K562 (cell line): ENCODE measurements at regions not wholly inside any gene's neighbourhood (a gene's known extent, or its start where the extent isn't known, plus 50 kb on each side); places are given as distances from the start of the nearest gene placed in this dataset.

Experiments
- ATAC-seq: fragments of 200-7000 bp; cut with Tn5 transposase; 3 replicates; pipeline ENCODE4 v1.9.1; 2020; ENCODE audit warnings: moderate library complexity
- BruUV-seq: library from RNA; stranded (reverse); fragments of 400-500 nt; replicated peaks from 2 replicates; lab custom pipeline; 2021; lab: Mats Ljungman, UMichigan
- CTCF ChIA-PET: fragments of 300-600 bp; formaldehyde crosslinking; extraction: SDS; loops from one replicate; lab custom pipeline; 2021; ENCODE audit warnings: low intra/inter-chr PET ratio; lab: Yijun Ruan, JAX
- POLR2A ChIA-PET: fragments of 300-600, 350-650 bp; sonication (Branson Sonifier 250); formaldehyde crosslinking; extraction: SDS; loops from one replicate; lab custom pipeline; 2021; ENCODE audit warnings: antibody characterized with exemption, inconsistent platforms; lab: Yijun Ruan, JAX
- DNase-seq, 4 experiments: peaks; one replicate each; pipeline versions ENCODE4 v3.0.0 to v3.0.0-alpha.2; 2011 to 2018; ENCODE audit warnings: low spot score in 3 of 4, mixed read lengths in 3 of 4; ENCODE audit errors: extremely low read depth in 1 of 4
- FAIRE-seq: peaks from 2 replicates; lab custom pipeline; 2011; peaks lifted over from hg19 to GRCh38; lab: Jason Lieb, UNC
- H2AFZ ChIP-seq: 2 replicates; pipeline ENCODE4 v1.6.0; 2011; ENCODE audit warnings: low read depth, low read length, control low read depth, inconsistent platforms
- H3K27ac ChIP-seq: fragments of 200-600 bp; 3 replicates; pipeline ENCODE4 v1.8.0; 2011; ENCODE audit warnings: low read depth, mild to moderate bottlenecking, control low read depth, inconsistent platforms, low read length, moderate library complexity, mixed read lengths; ENCODE audit errors: extremely low read depth
- H3K27me3 ChIP-seq, 2 experiments: fragments of 300-600 bp in 1 of 2; 2 replicates in 1 of 2; 3 replicates in 1 of 2; pipeline versions ENCODE4 v1.6.0 to v1.8.0; 2011; ENCODE audit warnings: inconsistent platforms in 2 of 2, low read length in 2 of 2, mild to moderate bottlenecking in 1 of 2, mixed read lengths in 1 of 2, moderate library complexity in 1 of 2; ENCODE audit not compliant: control insufficient read depth in 2 of 2, insufficient read depth in 2 of 2
- H3K36me3 ChIP-seq: fragments of 300-600 bp; 3 replicates; pipeline ENCODE4 v1.8.0; 2011; ENCODE audit warnings: mild to moderate bottlenecking, low read length, inconsistent platforms; ENCODE audit not compliant: control insufficient read depth, insufficient read depth
- H3K4me1 ChIP-seq, 2 experiments: fragments of 200-600 bp in 1 of 2; replicated peaks in 1 of 2; 2 replicates in 1 of 2; 3 replicates in 1 of 2; pipeline versions ENCODE4 v1.5.1 to v1.8.0; 2011; ENCODE audit warnings: inconsistent platforms in 2 of 2, low read length in 2 of 2, mild to moderate bottlenecking in 1 of 2, mixed read lengths in 1 of 2, moderate library complexity in 1 of 2; ENCODE audit not compliant: control insufficient read depth in 2 of 2, insufficient read depth in 2 of 2
- H3K4me2 ChIP-seq: 2 replicates; pipeline ENCODE4 v1.6.1; 2011; ENCODE audit warnings: low read length, control low read depth, inconsistent platforms, mixed read lengths; ENCODE audit not compliant: insufficient read depth
- H3K4me3 ChIP-seq: fragments of 200-600 bp; sonication (generic), shearing (Covaris generic); 2 replicates; pipeline ENCODE4 v1.5.1; 2016; ENCODE audit warnings: control low read depth, inconsistent platforms
- H3K79me2 ChIP-seq: fragments of 200-600 bp; 3 replicates; pipeline ENCODE4 v1.8.0; 2011; ENCODE audit warnings: low read length, inconsistent platforms; ENCODE audit not compliant: control insufficient read depth, insufficient read depth
- H3K9ac ChIP-seq, 2 experiments: 2 replicates each; pipeline versions ENCODE4 v1.6.0 to v1.6.1; 2011; ENCODE audit warnings: low read depth in 2 of 2, low read length in 2 of 2, control low read depth in 1 of 2, inconsistent platforms in 1 of 2, mild to moderate bottlenecking in 1 of 2, mixed read lengths in 1 of 2; ENCODE audit not compliant: insufficient read depth in 1 of 2
- H3K9me1 ChIP-seq: one replicate; pipeline ENCODE4 v1.6.0; 2011; ENCODE audit warnings: inconsistent platforms, mild to moderate bottlenecking, low read length, moderate library complexity; ENCODE audit not compliant: control insufficient read depth, insufficient read depth
- H3K9me3 ChIP-seq: replicated peaks from 2 replicates; pipeline ENCODE4 v1.5.1; 2011; ENCODE audit warnings: low read depth, low read length, inconsistent platforms; ENCODE audit not compliant: control insufficient read depth, insufficient read depth
- H4K20me1 ChIP-seq: replicated peaks from 2 replicates; pipeline ENCODE4 v1.6.1; 2011; ENCODE audit warnings: low read length, inconsistent platforms, mixed read lengths; ENCODE audit not compliant: control insufficient read depth, insufficient read depth
- MITF ChIP-seq: IDR thresholded peaks from 2 replicates; pipeline ENCODE4 v1.6.1; 2014; ENCODE audit warnings: antibody characterized with exemption
- TFE3 ChIP-seq: fragments of 450-650 bp; formaldehyde crosslinking; IDR thresholded peaks from 2 replicates; pipeline ENCODE4 v1.4.0; 2020; ENCODE audit warnings: mild to moderate bottlenecking, mixed read lengths
- ZKSCAN3 ChIP-seq: fragments of 250-450 bp; sonication (Bioruptor Pico); IDR thresholded peaks from 2 replicates; pipeline ENCODE4 v1.4.0; 2020
- WGBS: fragments of 100-300 bp; shearing (Covaris generic); methylation state at CpG from one replicate; pipeline ENCODE4 v1.1.6; 2016; ENCODE audit warnings: low coverage, mixed read lengths; ENCODE audit not compliant: insufficient coverage; ENCODE audit errors: missing lambda C conversion rate; 5-methylcytosine and 5-hydroxymethylcytosine counted together
- in situ Hi-C: fragments of 300-500 bp; cut with MboI; formaldehyde crosslinking; loops from 4 replicates; pipeline ENCODE4 v1.15.0; 2018; ENCODE audit warnings: inconsistent platforms, mixed read lengths
- intact Hi-C: fragments of 100-400 bp; cut with micrococcal nuclease; formaldehyde crosslinking; loops from 2 replicates; pipeline ENCODE4 v1.14.2; 2022

DNA sequence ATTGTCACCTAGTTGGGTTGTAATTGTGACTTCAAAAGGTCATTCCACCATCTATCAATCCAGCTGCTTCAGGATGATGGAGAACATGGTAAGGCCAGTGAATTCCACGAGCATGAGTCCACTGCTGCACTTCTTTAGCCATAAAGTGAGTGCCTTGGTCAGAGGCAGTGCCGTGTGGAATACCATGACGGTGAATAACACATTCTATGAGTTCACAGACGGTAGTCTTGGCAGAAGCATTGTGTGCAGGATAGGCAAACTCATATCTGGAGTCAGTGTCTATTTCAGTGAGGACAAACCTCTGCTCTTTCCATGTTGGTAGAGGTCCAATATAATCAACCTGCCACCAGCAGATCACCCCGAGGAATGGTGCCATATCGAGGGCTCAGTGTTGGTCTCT is 650.9 kb downstream of the KCNJ2 start:
- Histone ChIP-seq H3K4me2 (no peak overlapping the region), H3K4me3 (no peak overlapping the region), H2AFZ (no peak overlapping the region), H3K36me3 (no peaks in the 10 kb centered on the region), H3K9me3 (no peaks in the 10 kb centered on the region), H3K9me1 (no peaks in the 10 kb centered on the region), H4K20me1 (no peaks in the 10 kb centered on the region), H3K4me1 (no peaks in the 10 kb centered on the region), H3K27ac (no peak overlapping the region), H3K79me2 (no peaks in the 10 kb centered on the region), H3K27me3 (no peaks in the 10 kb centered on the region), H3K9ac (no peak overlapping the region)
- FAIRE-seq (no peak), DNase-seq (no peak), ATAC-seq (no peak)
- in situ Hi-C loops (no loop called here), intact Hi-C loops (no loop called here)
- 0% methylated on average over 6 of the region's 6 CpGs for WGBS
- TF ChIP-seq TFE3 (CRISPR knock-in tag) (no peak), MITF (no peak), ZKSCAN3 (CRISPR knock-in tag) (no peak)
- CTCF ChIA-PET: no interaction called here
- POLR2A ChIA-PET: no interaction called here
- no TSS peak for BruUV-seq
